B cell (primary cell): ENCODE measurements at regions not wholly inside any gene's neighbourhood (a gene's known extent, or its start where the extent isn't known, plus 50 kb on each side); places are given as distances from the start of the nearest gene placed in this dataset.

Experiments used
- ATAC-seq: fragments of 200-7000 bp; cut with Tn5 transposase; one replicate; pipeline ENCODE4 v1.10.0; 2021; ENCODE audit warnings: low read depth, mild to moderate bottlenecking, moderate number of reproducible peaks, moderate library complexity
- CTCF ChIA-PET: fragments of 350-600 bp; sonication (Branson Sonifier 250); formaldehyde crosslinking; loops from one replicate; lab custom pipeline; 2021; ENCODE audit warnings: antibody characterized with exemption, inconsistent platforms; lab: Charles Lee
- POLR2A ChIA-PET: fragments of 350-600 bp; sonication (Branson Sonifier 250); formaldehyde crosslinking; loops from one replicate; lab custom pipeline; 2021; ENCODE audit warnings: antibody characterized with exemption; lab: Charles Lee
- DNase-seq: peaks from one replicate; pipeline ENCODE4 v3.0.0; 2013
- H2AFZ ChIP-seq: 2 replicates; pipeline ENCODE4 v1.6.1; 2012; ENCODE audit warnings: mild to moderate bottlenecking, low read depth, low read length; ENCODE audit not compliant: insufficient read depth, poor library complexity, severe bottlenecking
- H3K27ac ChIP-seq, 2 donors: 1 replicate in 1 of 2; 2 replicates in 1 of 2; pipeline ENCODE4 v1.5.1; 2012 to 2013; ENCODE audit warnings: low read length in 2 of 2, mild to moderate bottlenecking in 2 of 2, moderate library complexity in 1 of 2
- H3K27me3 ChIP-seq, 4 experiments: fragments of 200-600 bp in 1 of 4; sonication (generic) in 1 of 4; replicated peaks in 1 of 4; 1 replicate in 2 of 4; 2 replicates in 2 of 4; pipeline versions ENCODE4 v1.6.1 to v1.7.0; 2013 to 2016; ENCODE audit warnings: low read length in 3 of 4, mild to moderate bottlenecking in 2 of 4, mixed read lengths in 1 of 4, moderate library complexity in 1 of 4; ENCODE audit not compliant: insufficient read depth in 4 of 4, control insufficient read depth in 3 of 4; ENCODE audit errors: control extremely low read depth in 1 of 4
- H3K36me3 ChIP-seq, 2 experiments: replicated peaks in 1 of 2; 1 replicate in 1 of 2; 2 replicates in 1 of 2; pipeline versions ENCODE4 v1.6.1 to v1.7.1; 2013; ENCODE audit warnings: low read length in 1 of 2; ENCODE audit not compliant: insufficient read depth in 2 of 2, control insufficient read depth in 1 of 2; ENCODE audit errors: control extremely low read depth in 1 of 2, extremely low read depth in 1 of 2
- H3K4me1 ChIP-seq, 2 donors: fragments of 200-600 bp in 1 of 2; sonication (generic) in 1 of 2; 1 replicate in 1 of 2; 2 replicates in 1 of 2; pipeline versions ENCODE4 v1.5.1 to v1.6.1; 2013 to 2017; ENCODE audit warnings: low read length in 2 of 2; ENCODE audit not compliant: control insufficient read depth in 2 of 2, insufficient read depth in 2 of 2
- H3K4me2 ChIP-seq: replicated peaks from 2 replicates; pipeline ENCODE3; 2012; ENCODE audit warnings: mild to moderate bottlenecking, low read depth, low read length; ENCODE audit not compliant: poor library complexity, severe bottlenecking
- H3K4me3 ChIP-seq, 5 experiments: fragments of 200-600 bp in 1 of 5; sonication (generic) in 1 of 5; 1 replicate in 3 of 5; 2 replicates in 2 of 5; pipeline versions ENCODE4 v1.5.1 to v1.7.0; 2011 to 2016; ENCODE audit warnings: low read length in 4 of 5, mild to moderate bottlenecking in 4 of 5, low read depth in 2 of 5, control low read depth in 1 of 5, moderate library complexity in 1 of 5; ENCODE audit not compliant: insufficient read depth in 1 of 5; ENCODE audit errors: control extremely low read depth in 1 of 5, extremely low read depth in 1 of 5
- H3K79me2 ChIP-seq: fragments of 200-600 bp; sonication (generic); one replicate; pipeline ENCODE4 v1.6.0; 2016; ENCODE audit warnings: low read length; ENCODE audit not compliant: control insufficient read depth, insufficient read depth
- H3K9ac ChIP-seq: fragments of 200-600 bp; sonication (generic); 2 replicates; pipeline ENCODE4 v1.6.1; 2017; ENCODE audit warnings: mild to moderate bottlenecking, low read length, moderate library complexity
- H3K9me3 ChIP-seq, 3 donors: one replicate each; pipeline versions ENCODE4 v1.6.1 to v1.7.1; 2013; ENCODE audit warnings: low read length in 2 of 3; ENCODE audit not compliant: control insufficient read depth in 2 of 3, insufficient read depth in 1 of 3; ENCODE audit errors: control extremely low read depth in 1 of 3
- H4K20me1 ChIP-seq: 2 replicates; pipeline ENCODE4 v1.6.0; 2012; ENCODE audit warnings: mild to moderate bottlenecking, low read length; ENCODE audit not compliant: insufficient read depth, control insufficient read depth, poor library complexity, severe bottlenecking
- H3K27ac Mint-ChIP-seq: one replicate; pipeline ENCODE4 v1.8.0; 2021; ENCODE audit warnings: mixed read lengths
- H3K27me3 Mint-ChIP-seq: one replicate; pipeline ENCODE4 v1.8.0; 2021; ENCODE audit warnings: mixed read lengths
- H3K4me1 Mint-ChIP-seq: one replicate; pipeline ENCODE4 v1.8.0; 2021; ENCODE audit warnings: mixed read lengths
- H3K4me3 Mint-ChIP-seq: one replicate; pipeline ENCODE4 v1.8.0; 2021; ENCODE audit warnings: mixed read lengths
- H3K9me3 Mint-ChIP-seq: one replicate; pipeline ENCODE4 v1.8.0; 2022; ENCODE audit warnings: mixed read lengths; ENCODE audit not compliant: insufficient read depth
- EZH2 ChIP-seq: IDR thresholded peaks from 2 replicates; pipeline ENCODE4 v1.6.1; 2012; ENCODE audit warnings: borderline replicate concordance, low read depth, mild to moderate bottlenecking, moderate library complexity, low read length; ENCODE audit not compliant: insufficient read depth, poor library complexity, severe bottlenecking
- WGBS: methylation state at CpG from one replicate; pipeline ENCODE4 v1.1.5; 2013; ENCODE audit warnings: missing lambda C conversion rate; ENCODE audit not compliant: insufficient coverage; 5-methylcytosine and 5-hydroxymethylcytosine counted together
- intact Hi-C: fragments of 100-400 bp; cut with micrococcal nuclease; formaldehyde crosslinking; loops from one replicate; pipeline ENCODE4 v1.10.0; 2022
- TF ChIP-seq, protein P1 (sequence below): fragments of 200-600 bp; IDR thresholded peaks from one replicate; pipeline ENCODE4 v1.8.0; 2022; ENCODE audit warnings: antibody characterized with exemption, mild to moderate bottlenecking

DNA sequence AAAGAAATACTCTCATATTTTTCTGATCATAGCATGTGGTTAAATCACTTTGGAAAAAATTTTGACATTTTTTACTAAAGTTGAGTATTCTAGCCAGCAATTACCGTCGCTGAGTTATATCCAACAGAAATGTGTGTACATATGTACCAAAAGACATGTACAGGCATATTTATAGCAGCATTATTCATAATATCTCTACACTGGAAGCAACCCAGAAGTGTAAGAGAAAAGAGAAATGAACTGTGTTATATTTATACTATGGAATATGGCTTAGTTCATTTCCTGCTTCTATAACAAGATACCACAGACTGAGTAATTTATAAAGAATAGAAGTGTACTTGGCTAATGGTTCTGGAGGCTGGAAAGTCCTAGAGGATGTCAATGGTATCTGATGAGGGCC, 474.0 kb upstream of the GJE1 start:
- TF ChIP-seq EZH2: no peak
- TF ChIP-seq, protein P1, sequence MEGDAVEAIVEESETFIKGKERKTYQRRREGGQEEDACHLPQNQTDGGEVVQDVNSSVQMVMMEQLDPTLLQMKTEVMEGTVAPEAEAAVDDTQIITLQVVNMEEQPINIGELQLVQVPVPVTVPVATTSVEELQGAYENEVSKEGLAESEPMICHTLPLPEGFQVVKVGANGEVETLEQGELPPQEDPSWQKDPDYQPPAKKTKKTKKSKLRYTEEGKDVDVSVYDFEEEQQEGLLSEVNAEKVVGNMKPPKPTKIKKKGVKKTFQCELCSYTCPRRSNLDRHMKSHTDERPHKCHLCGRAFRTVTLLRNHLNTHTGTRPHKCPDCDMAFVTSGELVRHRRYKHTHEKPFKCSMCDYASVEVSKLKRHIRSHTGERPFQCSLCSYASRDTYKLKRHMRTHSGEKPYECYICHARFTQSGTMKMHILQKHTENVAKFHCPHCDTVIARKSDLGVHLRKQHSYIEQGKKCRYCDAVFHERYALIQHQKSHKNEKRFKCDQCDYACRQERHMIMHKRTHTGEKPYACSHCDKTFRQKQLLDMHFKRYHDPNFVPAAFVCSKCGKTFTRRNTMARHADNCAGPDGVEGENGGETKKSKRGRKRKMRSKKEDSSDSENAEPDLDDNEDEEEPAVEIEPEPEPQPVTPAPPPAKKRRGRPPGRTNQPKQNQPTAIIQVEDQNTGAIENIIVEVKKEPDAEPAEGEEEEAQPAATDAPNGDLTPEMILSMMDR: no peak
- intact Hi-C loops: no loop called here
- ChIA-PET CTCF (no interaction called here), POLR2A (no interaction called here)
- H3K27ac Mint-ChIP-seq: no peak overlapping the region
- peaks cover 4% of the 10 kb centered on the region for H3K9me3 Mint-ChIP-seq
- H3K4me2 ChIP-seq: no peak overlapping the region
- no peak overlapping the region for H2AFZ ChIP-seq
- ATAC-seq (no peak), DNase-seq (no peak)
- H3K36me3 ChIP-seq: no peaks in the 10 kb centered on the region
- no peak overlapping the region for H3K4me3 Mint-ChIP-seq
- H4K20me1 ChIP-seq: no peaks in the 10 kb centered on the region
- no peaks in the 10 kb centered on the region for H3K27me3 ChIP-seq
- H3K4me1 ChIP-seq: no peaks in the 10 kb centered on the region
- H3K27ac ChIP-seq: no peak overlapping the region
- WGBS: no CpG with 5 or more reads among the region's 2 CpGs
- no peaks in the 10 kb centered on the region for H3K9me3 ChIP-seq
- H3K79me2 ChIP-seq: no peaks in the 10 kb centered on the region
- no peaks in the 10 kb centered on the region for H3K4me1 Mint-ChIP-seq
- no peak overlapping the region for H3K9ac ChIP-seq
- H3K4me3 ChIP-seq: no peak overlapping the region
- H3K27me3 Mint-ChIP-seq: no peaks in the 10 kb centered on the region

DNA sequence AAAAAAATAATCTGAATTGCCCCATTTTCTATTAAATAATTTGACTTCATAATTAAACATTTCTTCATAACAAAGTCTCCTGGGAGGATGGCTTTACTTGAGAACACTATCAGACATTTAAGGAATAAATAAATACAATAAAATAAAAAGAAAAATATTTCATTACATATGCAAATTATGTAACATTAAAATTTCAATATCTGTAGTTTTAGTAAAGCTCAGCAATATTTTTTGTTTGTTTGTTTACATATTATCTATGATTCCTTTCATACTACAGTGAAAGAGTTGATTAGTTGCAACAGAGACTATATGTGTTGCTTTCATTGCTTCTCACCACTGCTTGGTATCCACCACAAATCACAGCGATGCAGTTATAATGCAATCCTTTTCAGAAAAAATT, 474.9 kb upstream of the GJE1 start:
- ChIA-PET CTCF (no interaction called here), POLR2A (no interaction called here)
- WGBS: 80% methylated on average over 1 of the region's 1 CpG
- no peaks in the 10 kb centered on the region for H3K4me1 Mint-ChIP-seq
- no peak for TF ChIP-seq EZH2
- TF ChIP-seq, protein P1: no peak
- H3K79me2 ChIP-seq: no peaks in the 10 kb centered on the region
- no peaks in the 10 kb centered on the region for H3K27me3 Mint-ChIP-seq
- H2AFZ ChIP-seq: no peak overlapping the region
- no peak overlapping the region for H3K4me2 ChIP-seq
- H3K4me1 ChIP-seq: no peaks in the 10 kb centered on the region
- no peak overlapping the region for H3K27ac ChIP-seq
- H3K9ac ChIP-seq: no peak overlapping the region
- H3K4me3 Mint-ChIP-seq: no peak overlapping the region
- intact Hi-C loops: no loop called here
- H3K9me3 Mint-ChIP-seq: peaks cover 4% of the 10 kb centered on the region
- H3K27me3 ChIP-seq: no peaks in the 10 kb centered on the region
- H3K36me3 ChIP-seq: no peaks in the 10 kb centered on the region
- no peak overlapping the region for H3K27ac Mint-ChIP-seq
- no peak overlapping the region for H3K4me3 ChIP-seq
- no peak for DNase-seq
- no peaks in the 10 kb centered on the region for H3K9me3 ChIP-seq
- H4K20me1 ChIP-seq: no peaks in the 10 kb centered on the region
- no peak for ATAC-seq
